ENCODE measurements at regions not wholly inside any gene's neighbourhood (a gene's known extent, or its start where the extent isn't known, plus 50 kb on each side); places are given as distances from the start of the nearest gene placed in this dataset.
A peak's percentile ranks its signal among the peaks of the same experiment; 100 is the strongest.
"Not testable (repeated sequence)": the region's sequence is repeated elsewhere in the genome, so short reads cannot be mapped to it uniquely, and the experiment has no call there.

DNA sequence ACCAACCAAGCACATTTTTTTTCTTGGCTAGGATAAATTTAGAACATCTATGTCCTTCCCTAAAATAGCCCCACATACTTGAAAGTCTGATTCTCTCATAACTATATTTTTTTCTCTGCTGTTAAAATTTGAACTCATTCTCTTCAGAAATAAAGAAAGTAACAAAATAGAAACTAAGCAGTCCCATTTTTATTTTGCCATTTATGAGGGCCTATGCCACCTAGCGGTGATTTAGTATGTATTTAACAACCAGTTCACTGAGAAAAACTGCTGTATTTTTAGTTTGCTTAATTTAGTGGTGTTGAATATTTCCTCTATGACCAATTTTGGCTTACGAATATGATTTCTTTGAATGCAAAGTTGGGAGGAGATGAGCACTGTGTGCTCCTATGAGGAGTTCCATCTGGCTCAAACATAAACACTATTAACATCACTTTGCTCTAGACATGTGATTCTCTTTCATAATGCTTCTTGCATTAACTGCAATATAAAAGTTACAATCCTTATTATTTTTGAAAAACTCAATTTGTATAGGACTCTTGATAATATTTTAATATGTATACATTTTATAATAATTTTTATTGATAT is 116.6 kb downstream of the SYT15B start:
- DNase-seq (ENCODE audit: low spot score) = not testable (repeated sequence)
- peak; percentile 98 for ATAC-seq

GRCh38 chr10:47626975-47627374 is 103.5 kb upstream of the AGAP9 start:
- ATAC-seq; DNase-seq (ENCODE audit: low spot score): not testable (repeated sequence)

DNA sequence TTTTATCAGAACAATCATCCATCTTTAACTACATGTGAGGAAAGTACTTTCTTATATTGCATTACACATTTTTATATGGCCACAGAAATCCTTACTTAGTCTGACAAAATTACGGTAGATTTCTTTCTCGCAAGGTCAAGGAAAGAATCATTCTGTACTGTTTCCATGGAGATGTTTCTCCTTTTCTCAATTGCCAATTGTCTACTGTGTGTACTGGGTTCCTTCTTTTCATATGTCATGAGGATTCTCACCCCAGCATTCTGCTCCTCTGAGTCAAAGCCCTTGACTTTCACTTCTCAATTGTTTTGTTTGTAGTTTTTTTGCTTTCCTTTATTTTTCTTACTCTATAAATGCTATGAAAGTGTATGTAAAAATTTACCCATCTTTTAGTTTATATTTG is 99.3 kb upstream of the AGAP9 start:
- DNase-seq (ENCODE audit: low spot score); ATAC-seq: not testable (repeated sequence)

DNA sequence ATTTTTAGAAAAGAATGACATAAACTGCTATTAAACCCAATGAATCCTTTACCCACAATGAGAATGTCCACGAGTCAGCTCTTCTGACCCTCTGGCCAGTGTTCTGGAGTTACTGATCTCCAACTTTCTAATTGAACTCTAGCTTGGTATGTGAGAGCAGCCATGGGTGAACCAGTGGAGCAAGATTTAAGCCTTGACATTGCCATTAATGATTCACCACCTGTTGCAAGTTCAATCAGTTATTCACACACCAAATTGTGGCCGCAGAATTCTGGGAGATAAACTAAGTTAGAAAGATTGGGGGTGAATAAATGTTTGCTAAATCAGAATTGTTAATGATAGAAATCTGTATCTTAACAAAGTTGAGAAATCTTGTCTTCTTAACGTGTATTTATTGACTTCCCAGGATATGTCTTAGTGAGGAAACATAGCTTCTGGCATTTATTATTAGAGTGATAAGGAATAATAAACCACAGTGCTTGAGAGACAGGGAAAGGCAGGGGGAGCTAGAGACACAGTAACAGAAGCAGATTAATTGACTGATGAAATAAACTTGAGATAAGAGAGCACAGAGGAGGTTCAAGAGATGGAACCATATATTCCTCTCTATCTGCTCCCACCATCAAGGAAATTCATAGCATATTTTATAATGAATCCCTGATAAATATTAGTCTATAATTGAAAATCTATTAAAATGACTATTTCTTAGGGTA is 96.0 kb upstream of the AGAP9 start:
- ATAC-seq (peak; percentile 97), DNase-seq (ENCODE audit: low spot score) (peak; percentile 57)

DNA sequence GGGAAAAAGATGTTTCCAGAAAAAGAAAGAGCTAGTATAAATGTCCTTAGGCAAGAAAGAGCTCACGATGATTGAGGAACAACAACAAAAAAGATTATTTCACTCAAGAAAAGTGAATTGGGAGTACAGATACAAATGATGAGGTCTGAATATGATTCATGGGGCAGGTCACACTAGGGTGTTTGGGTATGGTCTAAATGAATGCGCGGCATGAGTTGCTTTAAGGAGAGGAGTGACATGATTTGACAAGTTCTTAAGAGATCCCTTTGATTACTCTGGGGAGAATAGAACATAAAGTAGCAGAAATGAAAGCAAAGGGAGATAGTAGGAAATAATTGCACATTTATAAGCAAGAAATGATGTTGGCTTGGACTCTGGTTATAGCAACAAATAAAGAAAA is 85.9 kb upstream of the AGAP9 start:
- not testable (repeated sequence) for ATAC-seq; DNase-seq (ENCODE audit: low spot score)

DNA sequence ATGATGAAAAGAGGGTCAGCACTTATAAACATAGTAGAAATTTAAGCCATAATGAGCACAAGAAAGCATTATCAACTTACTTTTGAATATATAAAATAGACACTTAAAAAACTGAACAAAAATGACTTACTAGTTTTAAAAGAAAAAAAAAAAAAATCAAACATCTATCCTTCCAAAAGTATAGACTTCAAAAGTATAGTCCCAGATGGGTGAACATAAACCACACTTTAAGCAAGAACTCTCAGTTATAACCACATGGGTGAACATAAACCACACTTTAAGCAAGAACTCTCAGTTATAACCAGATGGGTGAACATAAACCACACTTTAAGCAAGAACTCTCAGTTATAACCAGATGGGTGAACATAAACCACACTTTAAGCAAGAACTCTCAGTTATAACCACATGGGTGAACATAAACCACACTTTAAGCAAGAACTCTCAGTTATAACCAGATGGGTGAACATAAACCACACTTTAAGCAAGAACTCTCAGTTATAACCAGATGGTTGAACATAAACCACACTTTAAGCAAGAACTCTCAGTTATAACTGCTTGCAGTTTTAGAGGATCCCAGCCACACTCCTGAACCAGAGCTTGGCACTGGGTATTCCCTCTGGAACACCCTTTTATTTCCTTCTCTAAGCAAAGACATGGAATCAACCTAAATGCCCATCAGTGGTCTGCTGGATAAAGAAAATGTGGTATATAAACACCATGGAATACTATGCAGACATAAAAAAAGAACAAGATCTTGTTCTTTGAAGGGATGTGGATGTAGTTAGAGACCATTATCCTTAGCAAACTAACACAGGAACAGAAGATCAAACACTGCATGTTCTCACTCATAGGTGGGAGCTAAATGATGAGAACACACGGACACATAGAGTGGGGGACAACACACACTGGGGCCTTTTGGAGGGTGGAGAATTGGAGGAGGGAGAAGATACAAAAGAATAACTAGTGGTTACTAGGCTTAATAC is 82.6 kb upstream of the AGAP9 start:
- ATAC-seq; DNase-seq (ENCODE audit: low spot score): not testable (repeated sequence)

DNA sequence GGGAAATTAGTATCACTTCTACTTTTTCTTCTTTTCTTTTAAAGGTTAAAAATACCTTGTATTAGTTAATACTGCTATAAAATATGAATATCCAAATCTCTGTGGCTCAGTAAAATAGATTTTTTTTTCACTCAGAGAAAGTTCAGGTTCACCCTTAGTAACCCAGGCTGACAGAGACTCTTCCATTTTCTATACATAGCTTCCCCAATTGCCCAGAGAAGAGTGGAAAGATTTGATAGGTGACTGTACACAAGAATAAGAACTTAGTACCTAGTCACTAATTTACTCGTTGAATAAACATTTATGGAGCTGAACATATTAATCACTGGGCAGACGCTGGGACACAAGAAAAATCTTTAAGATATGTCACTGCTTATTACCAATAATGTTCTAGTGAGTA is 77.2 kb upstream of the AGAP9 start:
- DNase-seq (ENCODE audit: low spot score); ATAC-seq: not testable (repeated sequence)

GRCh38 chr10:47600127-47600526 is 76.7 kb upstream of the AGAP9 start:
- not testable (repeated sequence) for DNase-seq (ENCODE audit: low spot score)
- ATAC-seq = peak; percentile 25

GRCh38 chr10:47599657-47600056 is 76.2 kb upstream of the AGAP9 start:
- ATAC-seq (peak; percentile 98), DNase-seq (ENCODE audit: low spot score) (peak; percentile 78)

DNA sequence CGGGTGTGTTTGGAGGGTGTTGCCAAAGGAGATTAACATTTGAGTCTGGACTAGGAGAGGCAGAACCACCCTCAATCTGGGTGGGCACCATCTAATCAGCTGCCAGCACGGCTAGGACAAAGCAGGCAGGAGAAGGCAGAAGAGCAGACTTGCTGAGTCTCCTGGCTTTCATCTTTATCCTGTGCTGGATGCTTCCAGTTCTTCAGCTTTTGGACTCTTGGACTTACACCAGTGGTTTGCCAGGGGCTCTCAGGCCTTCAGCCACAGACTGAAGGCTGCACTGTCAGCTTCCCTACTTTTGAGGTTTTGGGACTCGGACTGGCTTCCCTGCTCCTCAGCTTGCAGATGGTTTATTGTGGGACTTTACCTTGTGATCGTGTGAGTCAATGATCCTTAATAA is 70.4 kb upstream of the AGAP9 start:
- not testable (repeated sequence) for DNase-seq (ENCODE audit: low spot score)
- ATAC-seq = peak; percentile 64

DNA sequence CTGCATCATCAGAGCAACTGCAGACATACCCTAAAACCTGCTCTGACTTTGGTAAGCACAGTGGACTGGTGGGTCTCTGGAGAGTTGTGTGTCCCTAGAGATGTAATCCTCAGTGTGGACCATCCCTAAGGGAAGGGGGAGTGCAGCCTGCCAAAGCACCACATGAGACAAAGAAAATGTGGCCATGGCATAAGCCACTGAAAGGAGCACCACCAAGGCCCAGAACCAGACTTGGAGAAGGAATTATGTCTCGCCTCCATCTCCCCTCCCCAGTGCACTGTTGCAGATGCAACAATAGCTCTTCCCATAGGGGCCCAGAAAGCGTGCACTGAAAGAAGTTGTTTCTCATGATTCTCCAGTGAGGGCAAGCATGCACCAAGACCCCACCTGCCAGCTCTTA is 69.7 kb upstream of the AGAP9 start:
- not testable (repeated sequence) for ATAC-seq; DNase-seq (ENCODE audit: low spot score)

GRCh38 chr10:47590956-47591355 is 67.5 kb upstream of the AGAP9 start:
- not testable (repeated sequence) for ATAC-seq; DNase-seq (ENCODE audit: low spot score)

DNA sequence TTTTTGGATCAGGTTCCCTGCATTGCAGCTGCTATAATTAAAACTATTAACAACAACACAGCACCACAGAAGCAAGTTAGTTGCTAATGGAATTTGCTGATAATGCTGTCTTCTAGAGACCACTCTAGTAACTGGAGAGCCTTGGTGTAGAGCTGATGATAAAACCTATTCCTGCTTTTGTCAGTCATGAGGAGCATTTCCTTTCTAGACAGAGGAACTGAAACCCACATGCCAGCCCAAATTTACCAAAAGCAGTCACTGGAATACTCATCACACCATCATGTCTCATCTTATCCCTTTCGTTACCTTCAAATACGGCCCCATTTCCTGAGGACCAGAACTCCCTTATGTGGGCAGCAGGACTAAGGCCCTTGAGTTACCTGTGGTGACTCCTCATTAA is 67.1 kb upstream of the AGAP9 start:
- not testable (repeated sequence) for ATAC-seq; DNase-seq (ENCODE audit: low spot score)

DNA sequence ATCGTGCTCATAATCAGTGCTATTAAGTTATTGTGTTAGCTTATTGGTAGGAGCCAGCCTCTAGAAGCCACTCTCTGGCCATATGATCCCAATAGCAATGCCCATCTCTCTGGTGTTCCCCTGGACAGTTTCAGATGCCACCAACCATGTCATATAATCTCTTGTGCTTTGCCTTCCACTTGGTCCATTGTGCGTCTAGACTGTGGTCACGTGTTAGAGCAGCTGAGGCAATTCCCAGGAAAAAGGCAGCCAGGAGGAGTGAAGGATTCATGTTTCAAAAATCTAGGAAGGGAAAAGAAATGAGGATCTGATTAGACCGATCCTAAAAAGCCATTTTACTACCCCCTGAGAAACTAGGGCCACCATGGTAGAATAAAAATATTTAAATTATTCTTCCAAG is 58.6 kb upstream of the AGAP9 start:
- ATAC-seq = not testable (repeated sequence)

GRCh38 chr10:47580063-47580462 is 56.6 kb upstream of the AGAP9 start:
- peak; percentile 52 for ATAC-seq

More for the DNA sequence above, 58.6 kb upstream of the AGAP9 start:
- DNase-seq (ENCODE audit: low spot score) = not testable (repeated sequence)

GRCh38 chr10:47578547-47578946 is 55.1 kb upstream of the AGAP9 start:
- not testable (repeated sequence) for DNase-seq (ENCODE audit: low spot score); ATAC-seq

More at GRCh38 chr10:47580063-47580462, 56.6 kb upstream of the AGAP9 start:
- not testable (repeated sequence) for DNase-seq (ENCODE audit: low spot score)

Measured in left lobe of liver (tissue), 2 donors.